Mammary epithelial cell (primary cell): ENCODE measurements at regions not wholly inside any gene's neighbourhood (a gene's known extent, or its start where the extent isn't known, plus 50 kb on each side); places are given as distances from the start of the nearest gene placed in this dataset.

Experiments
- CTCF ChIP-seq, 2 donors: IDR thresholded peaks in 1 of 2; conservative IDR thresholded peaks in 1 of 2; 2 replicates each; pipeline ENCODE4 v1.5.1; 2011 to 2012; ENCODE audit warnings: inconsistent platforms in 2 of 2, low read length in 2 of 2, mild to moderate bottlenecking in 2 of 2, control low read depth in 1 of 2, low read depth in 1 of 2; ENCODE audit not compliant: insufficient read depth in 1 of 2; ENCODE audit errors: extremely low read depth in 1 of 2
- EZH2 ChIP-seq: IDR thresholded peaks from 2 replicates; pipeline ENCODE4 v1.6.1; 2012; ENCODE audit warnings: low read length, inconsistent platforms, borderline replicate concordance

- TF ChIP-seq CTCF (conservative IDR thresholded peaks at IDR 0.05 in 1 of 2, IDR thresholded peaks at IDR 0.05 in 1 of 2; ENCODE audit: extremely low read depth in 1 of 2, insufficient read depth in 1 of 2, low read depth in 1 of 2, low read length in 2 of 2): no peak
- no peak for TF ChIP-seq EZH2
Measured at GRCh38 chr22:47850644-47851151, 1088.2 kb downstream of the TBC1D22A start.
